NCI-H226 (cell line): ENCODE measurements at regions not wholly inside any gene's neighbourhood (a gene's known extent, or its start where the extent isn't known, plus 50 kb on each side); places are given as distances from the start of the nearest gene placed in this dataset.
"Not testable (repeated sequence)": the region's sequence is repeated elsewhere in the genome, so short reads cannot be mapped to it uniquely, and the experiment has no call there.

ENCODE experiments used
- DNase-seq: peaks from one replicate; pipeline ENCODE4 v3.0.0-alpha.2; 2015

DNA sequence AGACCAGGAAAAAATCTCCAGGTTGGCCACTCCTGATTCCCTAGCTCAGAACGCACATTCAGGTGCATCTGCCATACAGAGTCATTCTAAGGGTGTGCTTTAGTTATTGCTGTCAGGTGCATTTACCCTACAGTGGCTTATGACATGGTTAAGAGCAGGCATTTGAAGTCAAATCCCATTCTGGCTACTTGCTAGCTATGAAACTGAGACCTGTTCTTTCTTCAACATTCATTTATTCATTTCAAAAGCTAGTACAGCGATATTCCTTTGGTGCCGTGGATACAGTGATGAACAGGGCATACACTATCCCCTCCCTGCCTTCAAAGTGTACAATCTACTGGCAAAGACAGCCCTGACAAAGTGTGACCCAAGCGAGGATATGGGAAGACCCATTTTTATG is 508.3 kb downstream of the NPIPA7 start:
- DNase-seq = no peak

DNA sequence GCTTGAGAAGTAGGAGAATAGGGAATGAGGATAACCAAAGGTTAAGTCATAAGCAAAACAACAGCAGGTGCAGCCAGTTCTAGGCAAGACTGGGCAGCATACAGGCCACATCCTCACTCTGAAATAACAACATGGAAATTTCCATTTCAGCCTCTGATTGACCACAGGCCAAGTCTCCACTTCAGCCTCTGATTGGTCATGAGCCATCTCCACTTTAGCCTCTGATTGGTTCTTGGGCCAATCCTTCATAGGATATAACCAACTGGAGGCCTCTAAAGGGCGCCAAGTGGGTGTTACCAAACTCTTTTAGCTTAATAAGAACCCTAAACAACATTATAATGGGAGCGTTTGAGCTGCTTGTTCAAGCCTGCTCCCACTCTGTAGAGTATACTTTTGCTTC is 512.0 kb downstream of the NPIPA7 start:
- DNase-seq = no peak

DNA sequence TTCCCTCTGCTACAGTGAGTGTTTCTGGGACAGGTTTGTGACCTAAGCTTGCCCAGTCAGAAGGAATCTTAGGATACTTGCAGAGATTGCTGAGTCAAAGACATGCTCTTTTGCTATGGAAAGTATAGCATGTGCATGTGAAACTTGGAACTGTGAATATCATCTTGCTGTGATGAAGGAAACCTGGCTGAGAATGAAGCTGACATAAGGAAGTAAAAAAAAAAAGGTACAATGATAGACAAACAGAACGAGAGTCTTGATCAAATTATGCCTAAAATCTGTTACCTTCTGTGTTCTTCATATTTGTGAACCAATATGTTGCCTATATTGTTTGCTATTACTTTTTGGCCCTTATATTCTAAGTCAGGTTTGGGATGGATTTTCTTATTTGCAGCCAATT is 525.7 kb downstream of the NPIPA7 start:
- no peak for DNase-seq

DNA sequence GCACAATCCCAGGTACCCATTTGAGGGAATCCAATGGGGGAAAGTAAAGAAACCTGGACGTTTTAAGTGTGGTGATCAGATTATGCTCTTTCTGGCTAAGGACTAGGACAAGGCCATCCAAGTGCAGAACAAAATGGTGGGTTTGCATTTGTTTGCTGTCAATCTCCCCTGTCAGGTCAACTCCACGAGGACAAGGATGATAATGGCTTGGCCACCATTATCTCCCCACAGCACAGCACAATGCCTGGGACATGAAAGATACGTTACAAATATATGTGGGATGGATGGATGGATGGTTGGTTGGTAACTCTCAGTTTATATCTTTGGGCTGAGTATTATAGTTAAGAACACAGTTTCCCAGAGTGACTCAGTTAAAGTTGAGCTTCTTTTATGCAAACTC is 526.9 kb downstream of the NPIPA7 start:
- DNase-seq = no peak

DNA sequence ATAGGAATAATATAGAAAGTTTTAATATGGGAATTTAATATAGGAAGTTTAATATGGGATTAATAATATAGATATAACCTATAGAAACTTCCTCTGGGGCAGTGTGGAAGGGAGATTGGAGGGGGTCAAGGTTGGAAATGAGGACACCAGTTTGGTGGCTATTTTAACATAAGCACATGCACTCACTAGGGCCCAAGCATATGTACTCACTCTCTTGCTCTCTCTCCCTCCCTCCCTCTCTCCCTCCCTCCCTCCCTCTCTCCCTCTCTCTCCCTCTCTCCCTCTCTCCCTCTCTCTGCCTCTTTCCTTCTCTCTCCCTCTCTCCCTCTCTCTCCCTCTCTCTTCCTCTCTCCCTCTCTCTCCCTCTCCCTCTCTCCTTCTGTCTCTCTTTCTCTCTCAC is 528.1 kb downstream of the NPIPA7 start:
- no peak for DNase-seq

DNA sequence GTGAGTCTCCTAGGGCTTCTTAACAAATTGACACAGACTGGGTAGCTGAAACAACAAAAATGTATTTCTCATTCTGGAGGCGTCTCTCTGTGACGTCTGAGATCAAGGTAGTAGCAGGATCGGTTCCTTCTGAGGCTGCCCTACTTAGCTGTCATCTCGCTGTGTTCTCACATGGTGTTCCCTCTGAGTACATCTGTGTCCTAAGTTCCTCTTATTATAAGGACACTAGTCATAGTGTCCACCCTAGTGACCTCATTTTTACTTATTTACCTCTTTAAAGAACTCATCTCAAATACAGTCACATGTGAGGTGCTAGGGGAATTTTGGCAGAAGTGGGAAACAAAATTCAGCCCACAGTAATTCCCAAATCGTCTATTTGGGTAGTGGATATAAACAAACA is 529.1 kb downstream of the NPIPA7 start:
- no peak for DNase-seq

DNA sequence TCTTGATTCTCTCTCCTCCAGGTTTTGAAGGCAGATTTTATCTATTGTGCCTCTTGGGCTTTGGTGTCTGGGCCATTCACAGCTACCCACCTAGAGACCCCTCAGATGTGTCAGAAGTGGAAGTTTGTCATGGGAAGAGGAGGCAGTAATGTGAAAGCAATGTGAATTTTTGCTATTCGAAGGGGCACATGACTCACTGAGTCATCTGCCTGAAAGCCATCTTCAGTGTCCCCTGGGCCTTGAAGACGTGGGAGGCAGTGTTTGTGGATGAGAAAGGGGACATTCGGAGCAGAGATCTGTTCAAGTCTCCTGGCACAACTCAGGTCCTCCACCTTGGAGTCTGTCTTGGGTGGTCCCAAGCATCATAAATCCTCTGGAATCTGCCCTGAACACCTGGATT is 530.2 kb downstream of the NPIPA7 start:
- no peak for DNase-seq

DNA sequence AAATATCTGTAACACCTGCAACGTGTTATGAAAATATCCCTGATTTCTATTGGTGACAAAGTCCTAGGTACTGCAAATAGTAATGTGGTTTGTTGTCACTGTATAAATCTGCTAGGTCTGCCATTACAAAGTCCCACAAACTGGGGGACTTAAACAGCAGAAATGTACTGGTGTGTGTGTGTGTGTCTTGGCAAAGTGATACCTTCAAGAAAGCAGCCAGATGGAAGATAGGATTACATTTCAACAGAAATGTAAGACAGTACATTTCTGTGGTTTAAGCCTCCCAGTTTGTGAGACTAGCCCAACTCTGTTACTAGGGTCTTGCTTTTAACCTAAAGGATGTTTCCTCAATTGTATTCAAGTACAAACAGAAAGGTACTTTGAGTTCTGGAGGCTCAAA is 531.7 kb downstream of the NPIPA7 start:
- DNase-seq = no peak

DNA sequence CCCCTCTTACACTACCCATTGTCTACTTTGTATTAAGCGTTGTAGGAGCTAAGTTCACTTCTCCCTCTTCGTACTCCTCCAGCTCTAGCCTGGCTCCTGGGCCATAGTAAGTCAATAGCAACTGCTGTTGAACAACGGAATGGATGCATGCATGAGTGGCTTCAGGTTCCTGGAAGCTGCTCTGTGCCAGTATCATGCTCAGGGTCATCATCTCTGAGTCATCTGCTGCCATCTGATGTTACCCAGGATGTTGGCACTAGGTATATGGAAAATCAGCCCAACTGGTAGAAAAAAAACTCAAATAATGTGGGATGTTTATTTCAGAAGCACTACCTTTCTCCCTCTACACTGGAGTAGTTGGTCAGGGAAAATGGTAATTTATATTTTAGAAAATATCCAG is 536.8 kb downstream of the NPIPA7 start:
- DNase-seq = no peak

DNA sequence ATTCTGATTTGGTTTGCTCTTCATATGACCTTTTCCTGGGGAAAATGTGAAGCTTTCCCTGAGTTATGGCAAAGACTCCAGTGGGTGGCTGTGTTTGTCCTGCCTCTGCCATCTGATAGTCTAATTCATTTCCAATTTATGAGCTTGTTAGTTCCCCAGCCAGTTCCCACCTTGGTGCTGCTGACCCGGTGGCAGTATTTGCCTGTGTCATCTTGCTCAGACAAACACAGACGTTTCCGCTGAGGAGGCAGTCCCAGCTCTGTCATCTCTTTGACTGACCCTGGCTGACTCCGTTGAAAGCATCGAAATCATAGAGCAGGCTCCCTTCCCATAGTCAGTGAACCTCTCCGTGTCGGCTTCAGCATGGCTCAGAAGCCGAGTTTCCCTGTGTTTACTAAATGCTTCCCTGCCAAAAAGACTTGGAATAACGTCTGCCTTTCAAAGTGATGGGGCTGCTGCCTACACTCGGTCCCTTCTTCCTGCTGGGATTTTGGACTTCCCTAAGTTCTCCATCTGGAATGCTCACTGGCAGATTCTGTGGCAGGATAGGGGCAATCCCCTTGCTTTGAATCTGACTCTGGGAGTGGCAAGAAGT is 538.3 kb downstream of the NPIPA7 start:
- no peak for DNase-seq

DNA sequence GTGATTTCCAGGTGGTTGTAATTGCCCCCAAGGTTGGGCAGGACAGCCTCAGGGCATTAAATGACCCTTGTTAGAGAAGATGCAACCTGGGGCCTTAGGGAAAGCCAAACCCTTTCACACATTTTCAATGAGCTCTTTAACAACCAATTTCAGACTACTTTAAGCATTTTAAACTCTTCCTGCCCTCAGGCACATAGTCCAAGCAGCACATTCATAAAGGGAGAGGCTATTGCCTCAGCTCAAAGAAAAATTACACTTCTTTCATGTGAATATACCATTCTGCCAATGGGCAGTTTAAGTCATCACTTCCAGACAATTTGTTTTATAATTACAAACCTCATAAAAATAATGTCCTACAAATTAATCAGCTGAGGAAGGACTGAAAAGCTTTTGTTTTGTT is 544.5 kb downstream of the NPIPA7 start:
- DNase-seq = no peak

DNA sequence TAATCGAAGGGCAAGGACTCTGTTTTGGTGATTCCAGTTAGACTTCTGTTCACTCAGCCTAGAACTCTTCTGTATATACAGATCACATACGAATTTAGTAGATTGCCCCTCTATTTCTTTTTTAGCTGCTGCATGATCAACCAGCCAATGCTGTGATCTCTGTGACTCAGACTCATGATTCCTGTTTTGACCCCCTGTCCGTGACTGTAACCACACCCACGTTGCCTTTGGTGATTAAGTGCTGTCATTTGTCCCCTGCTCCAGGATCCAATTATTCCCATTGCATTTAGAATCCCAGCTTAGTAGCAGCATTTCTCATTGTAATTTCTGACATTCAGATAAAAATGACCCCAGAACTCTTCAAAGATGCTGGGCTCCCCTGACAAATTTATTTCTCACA is 545.7 kb downstream of the NPIPA7 start:
- DNase-seq = no peak

DNA sequence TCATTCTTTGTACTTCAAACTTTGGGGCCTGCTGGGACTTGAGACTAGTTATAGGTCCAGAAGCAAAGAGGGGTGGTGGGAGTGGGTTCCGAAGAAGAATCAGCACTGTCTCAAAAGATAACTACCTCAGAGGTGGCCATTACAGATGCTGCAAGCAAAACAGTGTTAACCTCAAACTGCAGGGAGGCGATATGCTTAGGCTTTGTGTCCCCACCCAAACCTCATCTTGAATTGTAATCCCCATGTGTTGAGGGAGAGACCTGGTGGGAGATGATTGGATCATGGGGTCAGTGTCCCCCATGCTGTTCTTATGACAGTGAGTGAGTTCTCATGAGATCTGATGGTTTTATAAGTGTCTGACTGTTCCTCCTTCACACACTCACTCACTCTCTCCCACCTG is 545.3 kb downstream of the XYLT1 start:
- no peak for DNase-seq

DNA sequence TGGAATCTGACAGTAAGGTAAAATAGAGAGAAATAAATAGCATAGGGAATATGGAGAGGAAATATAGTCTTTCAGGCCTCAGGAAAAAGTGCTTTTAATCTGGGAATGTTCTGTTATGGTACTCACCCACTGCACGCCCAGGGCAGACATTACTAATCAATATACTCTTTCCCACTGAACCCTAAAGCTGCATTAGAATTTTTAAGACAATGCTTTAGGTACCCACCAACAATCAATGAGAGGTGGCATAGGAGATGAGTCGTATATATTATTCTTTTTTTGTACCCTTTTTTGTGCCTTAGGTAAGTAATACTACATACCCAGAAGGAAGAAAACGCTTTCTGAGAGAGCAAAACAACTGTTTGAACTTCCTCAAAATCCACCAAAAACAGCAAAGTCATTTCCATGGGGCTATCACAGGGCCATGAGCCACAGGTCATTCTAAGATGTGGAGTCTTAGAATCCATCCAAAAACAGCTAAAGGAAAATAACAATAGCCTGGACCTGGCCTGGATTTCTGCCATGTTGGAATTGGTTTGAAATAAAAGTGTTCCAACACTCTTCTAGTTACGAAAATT is 542.1 kb downstream of the XYLT1 start:
- DNase-seq = no peak

DNA sequence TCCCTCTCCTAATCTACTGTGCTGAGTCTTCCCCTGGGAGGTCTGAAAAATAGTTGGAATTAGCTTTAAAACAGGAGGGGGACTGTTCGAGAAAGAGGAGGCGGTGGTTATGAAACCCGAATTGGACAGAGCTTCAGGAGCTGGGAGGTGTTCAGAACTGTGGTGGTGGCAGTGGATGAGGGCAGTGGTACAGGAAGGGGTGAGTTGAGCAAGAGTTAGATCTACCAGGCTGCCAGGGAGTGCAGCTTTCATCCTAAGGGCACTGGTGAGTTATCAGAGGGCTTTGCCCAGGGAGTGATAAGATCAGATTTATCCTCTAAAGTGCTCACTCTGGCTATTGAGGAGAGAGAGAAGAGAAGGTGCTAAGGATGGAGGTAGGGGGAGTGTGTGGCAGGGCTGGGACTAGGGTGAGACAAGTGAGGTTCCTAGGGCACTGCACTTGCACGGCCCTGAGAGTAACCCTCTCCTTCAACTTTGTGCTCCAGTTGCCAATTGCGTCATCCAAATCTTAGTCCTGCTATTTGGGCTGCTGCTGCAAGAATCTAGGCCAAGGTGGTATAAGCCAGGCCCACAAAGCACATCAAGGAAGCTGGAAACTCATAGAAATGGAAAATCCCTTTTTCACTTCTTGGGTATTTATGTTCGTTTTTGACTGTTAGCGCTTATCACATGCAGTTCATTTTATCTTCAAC is 540.3 kb downstream of the XYLT1 start:
- DNase-seq = no peak

DNA sequence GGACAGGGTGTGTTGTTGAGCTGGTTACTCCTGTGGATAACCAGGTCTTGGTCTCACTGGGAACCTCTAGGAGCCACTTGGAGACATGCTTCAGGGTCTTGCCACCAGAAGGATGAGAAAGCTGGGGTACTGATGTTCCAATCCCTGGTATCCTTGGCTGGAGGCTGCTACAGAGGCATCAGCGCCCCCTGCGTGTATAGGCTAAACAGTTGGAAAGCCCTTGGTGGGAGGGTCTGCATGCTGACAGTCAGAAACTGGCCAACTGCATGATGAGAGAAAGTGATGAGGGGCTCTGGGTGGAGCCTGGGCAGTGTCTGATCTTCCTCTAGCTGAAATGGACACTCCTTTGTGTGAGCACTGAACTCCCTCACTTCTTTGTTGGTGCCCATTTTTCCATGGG is 536.9 kb downstream of the XYLT1 start:
- no peak for DNase-seq

DNA sequence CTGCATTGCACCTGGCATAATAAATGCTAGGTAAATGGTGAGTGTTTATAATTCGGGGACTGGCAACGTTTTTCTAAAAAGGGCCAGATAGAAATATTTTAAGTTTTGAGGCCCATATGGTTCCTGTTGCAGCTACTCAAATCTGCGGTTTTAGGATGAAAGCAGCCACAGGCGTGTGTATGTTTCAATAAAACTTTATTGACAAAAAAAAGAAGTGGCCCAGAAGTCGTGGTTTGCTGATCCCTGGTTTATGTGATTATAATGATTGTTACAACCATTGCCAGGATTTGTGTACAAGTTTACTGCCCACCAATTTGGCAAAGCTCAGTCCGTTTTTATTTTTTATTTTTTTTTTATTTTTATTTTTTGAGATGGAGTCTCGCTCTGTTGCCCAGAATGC is 536.1 kb downstream of the XYLT1 start:
- DNase-seq = no peak

DNA sequence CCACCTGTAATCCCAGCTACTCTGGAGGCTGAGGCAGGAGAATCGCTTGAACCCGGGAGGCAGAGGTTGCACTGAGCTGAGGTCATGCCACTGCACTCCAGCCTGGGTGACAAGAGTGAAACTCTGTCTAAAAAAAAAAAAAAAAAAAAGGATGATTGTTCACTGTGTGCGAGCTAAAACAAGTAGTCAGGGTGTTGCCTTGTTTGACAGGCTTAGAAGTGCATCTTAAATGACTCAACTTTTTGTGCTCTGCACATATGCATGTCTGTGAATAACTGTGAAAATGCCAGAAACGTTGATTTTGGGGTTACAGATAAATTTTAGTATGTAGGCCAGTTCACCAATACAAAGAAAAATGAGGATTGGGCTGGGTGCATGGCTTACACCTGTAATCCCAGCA is 534.9 kb downstream of the XYLT1 start:
- DNase-seq = not testable (repeated sequence)

DNA sequence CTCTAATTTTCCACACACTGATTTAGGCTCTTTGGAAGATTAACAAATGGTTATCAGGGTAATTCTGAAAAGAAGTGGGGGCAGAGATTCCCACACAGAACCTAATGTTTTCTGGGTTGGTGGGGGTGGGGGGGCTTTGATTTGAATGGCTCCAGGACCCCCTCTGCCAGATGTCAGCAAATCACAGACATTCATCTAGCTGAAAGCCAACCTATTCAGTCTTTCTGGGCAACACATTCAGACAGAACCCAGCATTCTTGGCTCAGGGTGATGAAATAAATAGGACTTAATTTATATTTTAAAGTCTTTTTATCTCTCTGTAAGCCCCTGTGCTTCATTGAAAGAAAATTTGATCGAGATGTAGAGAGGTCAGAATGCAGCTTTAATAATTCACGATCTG is 533.2 kb downstream of the XYLT1 start:
- DNase-seq = no peak

DNA sequence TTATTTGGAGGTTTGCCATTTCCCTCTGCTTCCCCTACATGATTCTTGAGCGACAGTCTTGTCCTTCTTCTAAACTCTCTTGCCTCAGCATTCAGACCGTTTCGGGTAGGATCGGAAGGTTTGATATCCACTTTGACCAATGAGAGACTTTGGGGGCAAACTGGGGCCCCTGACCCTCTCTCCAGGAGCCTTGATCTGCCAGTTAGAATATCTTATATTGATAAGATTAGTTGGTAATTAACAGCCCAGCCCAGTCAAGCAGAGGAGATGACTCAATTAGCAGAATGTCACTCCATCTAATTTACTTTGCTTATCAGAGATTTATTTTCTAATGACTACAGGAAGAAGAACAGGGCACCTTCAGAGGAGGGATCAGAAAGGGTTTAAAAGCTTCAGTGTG is 532.8 kb downstream of the XYLT1 start:
- DNase-seq = no peak

DNA sequence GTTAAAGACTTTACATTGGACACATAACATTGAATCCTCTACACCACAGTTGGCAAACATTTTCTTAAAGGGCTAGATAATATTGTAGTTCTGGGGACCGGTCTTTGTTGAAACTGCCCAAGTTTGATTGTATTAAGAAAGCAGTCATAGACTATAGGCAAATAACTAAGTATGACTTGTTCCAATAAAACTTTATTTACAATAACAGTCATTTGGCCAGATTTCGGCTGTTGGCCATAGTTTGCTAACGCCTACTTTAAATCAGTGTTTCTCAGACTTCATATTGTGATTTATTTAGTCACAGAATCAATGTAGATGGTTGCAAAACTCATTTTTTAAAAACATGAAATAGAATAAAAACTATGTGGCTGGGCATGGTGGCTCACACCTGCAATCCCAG is 531.8 kb downstream of the XYLT1 start:
- no peak for DNase-seq

DNA sequence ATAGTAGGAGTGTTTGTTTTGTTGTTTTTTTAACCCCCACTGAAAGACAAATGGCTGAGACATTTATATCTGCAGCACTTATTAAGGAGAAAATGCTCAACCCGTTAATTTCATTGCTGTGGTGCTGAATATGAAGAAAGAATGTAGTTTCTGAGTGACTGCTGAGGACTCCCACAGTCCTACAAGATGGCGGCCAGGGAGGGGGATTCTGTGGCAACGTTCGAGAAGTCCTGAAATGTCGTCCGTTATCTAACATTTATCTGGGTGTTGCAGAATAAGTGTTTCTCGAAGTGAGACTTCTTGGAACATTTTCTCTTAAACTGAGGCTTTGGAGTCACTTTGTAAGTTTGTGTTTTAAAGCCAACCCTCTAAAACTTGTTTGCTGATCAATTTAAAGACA is 530.4 kb downstream of the XYLT1 start:
- DNase-seq = no peak

DNA sequence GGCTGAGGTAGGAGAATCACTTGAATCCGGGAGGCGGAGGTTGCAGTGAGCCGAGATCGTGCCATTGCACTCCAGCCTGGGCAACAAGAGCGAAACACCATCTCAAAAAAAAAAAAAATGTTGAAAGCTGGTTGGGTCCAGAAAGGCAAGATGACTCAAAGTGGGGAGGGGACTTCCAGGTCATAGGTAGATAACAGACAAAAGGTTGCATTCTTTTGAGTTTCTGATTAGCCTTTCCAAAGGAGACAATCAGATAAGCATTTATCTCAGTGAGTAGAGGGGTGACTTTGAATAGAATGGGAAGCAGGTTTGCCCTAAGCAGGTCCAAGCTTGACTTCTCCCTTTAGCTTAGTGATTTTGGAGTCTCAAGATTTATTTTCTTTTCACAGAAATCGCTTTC is 527.9 kb downstream of the XYLT1 start:
- not testable (repeated sequence) for DNase-seq

DNA sequence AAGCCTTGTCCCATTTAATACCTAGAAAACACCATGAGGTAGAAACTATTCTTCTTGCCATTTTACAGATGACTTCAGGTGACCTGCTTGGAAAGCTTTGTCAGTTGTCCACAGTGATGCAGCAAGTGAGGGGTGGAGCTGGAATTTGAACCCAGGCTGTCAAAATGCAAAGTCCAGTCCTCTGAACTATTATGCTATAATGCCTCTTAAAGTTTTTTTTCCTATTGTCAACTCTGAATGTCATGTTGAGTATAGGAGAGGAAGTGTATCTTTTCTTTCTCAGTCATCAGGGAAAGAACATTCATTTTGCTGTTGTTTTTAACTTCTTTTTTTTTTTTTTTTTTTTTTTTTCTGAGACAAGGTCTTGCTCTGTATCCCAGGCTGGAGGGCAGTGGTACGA is 525.6 kb downstream of the XYLT1 start:
- DNase-seq = no peak

DNA sequence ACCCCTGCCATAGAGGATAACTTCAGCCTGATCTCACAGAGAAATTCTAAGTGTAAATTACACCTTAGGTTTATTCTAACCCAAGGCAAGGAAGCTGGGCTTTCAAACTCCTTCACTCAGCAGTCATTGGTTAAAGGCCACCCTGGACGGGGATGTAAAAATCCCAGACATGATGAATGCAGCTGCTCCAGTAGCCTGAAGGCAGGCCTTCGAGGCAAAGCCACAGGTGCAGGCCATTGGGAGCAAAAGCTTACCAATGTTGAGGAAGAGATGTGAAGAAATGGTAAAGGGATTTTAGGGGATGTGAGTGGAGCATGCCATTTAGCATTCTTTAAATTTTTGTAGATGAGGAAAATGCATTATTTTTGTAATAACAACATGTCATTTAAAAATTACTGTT is 514.4 kb downstream of the XYLT1 start:
- DNase-seq = no peak
